Raji (cell line): ENCODE measurements at regions not wholly inside any gene's neighbourhood (a gene's known extent, or its start where the extent isn't known, plus 50 kb on each side); places are given as distances from the start of the nearest gene placed in this dataset.

ENCODE experiments used
- POLR2A ChIP-seq: IDR thresholded peaks from 2 replicates; pipeline ENCODE4 v1.6.1; 2011; ENCODE audit warnings: low read depth, low read length, control low read depth; ENCODE audit not compliant: insufficient read depth

GRCh38 chr13:44887515-44887914 is 101.8 kb downstream of the NUFIP1 start:
- no peak for TF ChIP-seq POLR2A

GRCh38 chr13:44884076-44884729 is 105.1 kb downstream of the NUFIP1 start:
- no peak for TF ChIP-seq POLR2A

GRCh38 chr13:44879452-44880058 is 109.7 kb downstream of the NUFIP1 start:
- no peak for TF ChIP-seq POLR2A

GRCh38 chr13:44876782-44877324 is 112.4 kb downstream of the NUFIP1 start:
- TF ChIP-seq POLR2A: no peak

GRCh38 chr13:44874886-44875630 is 114.2 kb downstream of the NUFIP1 start:
- no peak for TF ChIP-seq POLR2A

- no peak for TF ChIP-seq POLR2A
These were observed 115.1 kb downstream of the NUFIP1 start for GRCh38 chr13:44874176-44874575.

- no peak for TF ChIP-seq POLR2A
These were observed 115.8 kb downstream of the NUFIP1 start for GRCh38 chr13:44873461-44873860.

- no peak for TF ChIP-seq POLR2A
These were observed 116.5 kb downstream of the NUFIP1 start for GRCh38 chr13:44872751-44873150.

- TF ChIP-seq POLR2A: no peak
These were observed 118.8 kb downstream of the NUFIP1 start for GRCh38 chr13:44870456-44870929.

- TF ChIP-seq POLR2A: no peak
These were observed 120.1 kb downstream of the NUFIP1 start for GRCh38 chr13:44869167-44869566.

GRCh38 chr13:44868397-44868796 is 120.9 kb downstream of the NUFIP1 start:
- no peak for TF ChIP-seq POLR2A

GRCh38 chr13:44867825-44868224 is 121.4 kb downstream of the NUFIP1 start:
- TF ChIP-seq POLR2A: no peak

- no peak for TF ChIP-seq POLR2A
These were observed 122.8 kb downstream of the NUFIP1 start for GRCh38 chr13:44866411-44866911.

- TF ChIP-seq POLR2A: no peak
These were observed 123.4 kb downstream of the NUFIP1 start for GRCh38 chr13:44865722-44866410.

GRCh38 chr13:44860454-44860853 is 128.8 kb downstream of the NUFIP1 start:
- TF ChIP-seq POLR2A: no peak

GRCh38 chr13:44857736-44858135 is 131.5 kb downstream of the NUFIP1 start:
- no peak for TF ChIP-seq POLR2A

- no peak for TF ChIP-seq POLR2A
These were observed 132.2 kb downstream of the NUFIP1 start for GRCh38 chr13:44857061-44857460.
